22Rv1 (cell line): ENCODE measurements at regions not wholly inside any gene's neighbourhood (a gene's known extent, or its start where the extent isn't known, plus 50 kb on each side); places are given as distances from the start of the nearest gene placed in this dataset.

Source experiments
- CTCF ChIP-seq: fragments of 450-650 bp; IDR thresholded peaks from 2 replicates; pipeline ENCODE4 v1.5.1; 2017; ENCODE audit warnings: mild to moderate bottlenecking
- ZFX ChIP-seq: fragments of 450-650 bp; IDR thresholded peaks from 2 replicates; pipeline ENCODE4 v1.6.1; 2017; ENCODE audit warnings: antibody characterized with exemption, borderline replicate concordance

GRCh38 chr4:83922402-83922801 lies 386.5 kb downstream of the GPAT3 start:
- TF ChIP-seq CTCF (no peak), ZFX (no peak)
